ENCODE measurements at regions not wholly inside any gene's neighbourhood (a gene's known extent, or its start where the extent isn't known, plus 50 kb on each side); places are given as distances from the start of the nearest gene placed in this dataset.

DNA sequence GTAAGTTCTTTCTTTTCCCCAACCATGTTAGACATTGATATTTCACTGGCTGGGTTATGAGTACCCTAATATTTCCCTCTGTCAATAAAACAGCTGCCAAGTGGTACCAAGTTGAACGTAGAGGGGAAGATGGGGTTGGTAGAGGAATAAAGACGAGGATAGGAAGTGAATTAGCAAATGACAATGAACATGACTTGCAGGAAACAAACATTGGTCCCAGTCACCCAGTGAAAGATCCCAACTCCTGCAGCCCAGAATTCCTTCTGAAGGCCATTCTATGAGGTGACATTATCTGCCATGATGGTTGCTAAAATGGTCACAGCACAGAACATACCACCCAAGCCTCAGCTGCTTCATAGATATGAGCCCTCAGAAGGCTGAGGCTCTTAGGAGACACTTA lies 159.0 kb upstream of the CTNNB1 start:
- no peak for DNase-seq (ENCODE audit: low read depth)

DNA sequence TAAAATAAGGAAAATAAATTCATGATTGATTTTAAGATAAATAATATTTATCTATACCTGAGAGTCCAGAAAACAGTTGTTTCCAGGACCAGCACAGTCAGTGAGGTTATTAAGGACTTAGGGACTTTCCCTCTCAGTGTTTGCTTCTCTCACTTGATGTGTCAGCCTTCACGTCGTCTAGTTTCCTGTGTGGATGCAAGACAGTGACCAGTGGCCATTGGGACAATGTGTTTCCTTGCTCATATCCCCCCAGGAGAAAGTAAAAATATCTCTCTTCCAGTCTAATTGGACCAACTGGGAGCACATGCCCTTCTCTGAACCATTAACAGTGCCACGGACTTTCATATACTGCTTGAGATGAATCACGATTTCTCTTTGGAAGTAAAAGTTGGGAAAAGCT lies 157.8 kb upstream of the CTNNB1 start:
- DNase-seq (ENCODE audit: low read depth) = no peak

DNA sequence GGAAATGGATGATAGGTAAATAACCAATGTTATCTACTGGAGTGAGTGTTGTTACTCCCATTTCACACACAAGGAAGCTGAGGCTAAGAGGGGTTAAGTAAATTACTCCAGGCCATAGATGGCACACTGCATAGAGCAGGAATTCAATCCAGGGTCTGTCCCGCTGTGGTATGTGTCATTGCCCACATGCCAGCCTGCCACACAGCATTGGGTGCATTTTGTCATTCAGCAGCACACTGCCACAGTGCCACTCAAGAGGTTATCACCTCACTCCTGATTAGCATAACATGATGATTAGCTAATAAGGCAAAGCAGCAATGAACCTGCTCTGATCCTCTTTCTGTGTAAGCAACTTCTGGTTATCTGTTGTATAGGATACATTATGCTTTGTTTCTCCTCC lies 157.4 kb upstream of the CTNNB1 start:
- DNase-seq (ENCODE audit: low read depth) = no peak

DNA sequence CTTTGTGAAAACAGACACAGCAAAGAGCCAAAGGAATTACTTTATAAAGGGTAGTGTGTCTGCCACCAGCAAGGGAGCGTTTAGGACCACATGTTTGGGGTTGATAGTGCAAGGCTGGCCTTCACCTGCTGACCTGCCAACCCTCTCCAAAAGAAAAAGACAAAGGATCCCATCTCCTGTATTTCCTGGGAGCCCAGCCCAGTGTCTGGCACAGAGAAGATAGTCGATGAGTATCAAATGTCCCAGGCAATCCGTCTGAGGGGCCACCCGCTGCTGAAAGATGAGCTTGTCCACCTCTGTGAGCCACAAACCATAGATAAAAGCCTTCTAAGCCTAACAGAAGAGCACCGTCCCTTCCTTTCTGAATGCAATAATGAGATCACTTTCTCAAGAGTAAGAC lies 154.8 kb upstream of the CTNNB1 start:
- DNase-seq (ENCODE audit: low read depth) = no peak

DNA sequence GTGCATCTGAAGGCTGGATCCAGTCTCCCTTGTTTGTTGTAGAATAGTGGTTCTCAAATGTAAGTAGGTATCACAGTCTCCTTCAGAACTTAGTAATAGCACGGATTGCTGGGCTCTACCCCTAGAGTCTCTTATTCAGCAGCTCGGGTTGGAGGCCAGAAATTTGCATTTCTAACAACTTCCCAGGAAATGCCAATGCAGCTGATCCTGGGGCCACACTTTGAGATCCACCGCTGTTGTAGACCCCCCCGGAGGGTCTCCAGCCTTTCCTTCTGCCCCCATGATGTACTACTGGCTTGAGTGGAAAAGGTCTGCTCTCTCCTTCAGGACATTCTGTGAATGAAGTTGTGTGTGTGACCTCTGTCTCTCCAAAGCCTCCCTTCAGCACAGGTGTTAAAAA lies 153.8 kb upstream of the CTNNB1 start:
- no peak for DNase-seq (ENCODE audit: low read depth)

DNA sequence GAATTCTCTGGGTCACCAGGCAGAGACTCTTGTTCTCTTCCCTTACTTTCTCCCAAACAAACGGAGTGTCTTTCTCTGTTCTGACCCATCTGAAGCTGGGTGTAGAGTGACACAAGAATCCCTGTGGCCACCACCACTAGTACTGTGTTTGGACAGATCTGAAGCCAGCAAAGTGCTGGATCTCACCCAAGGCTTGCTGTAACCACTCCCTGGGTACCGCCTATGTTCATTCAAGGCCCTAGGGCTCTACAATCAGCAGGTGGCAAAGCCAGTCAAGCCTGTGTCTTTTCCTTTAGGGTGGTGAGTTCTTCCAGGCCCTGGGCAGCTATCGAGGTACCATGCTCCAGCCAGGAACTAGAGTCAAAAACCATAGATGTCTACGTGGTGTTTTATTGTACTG lies 149.2 kb upstream of the CTNNB1 start:
- DNase-seq (ENCODE audit: low read depth) = no peak

DNA sequence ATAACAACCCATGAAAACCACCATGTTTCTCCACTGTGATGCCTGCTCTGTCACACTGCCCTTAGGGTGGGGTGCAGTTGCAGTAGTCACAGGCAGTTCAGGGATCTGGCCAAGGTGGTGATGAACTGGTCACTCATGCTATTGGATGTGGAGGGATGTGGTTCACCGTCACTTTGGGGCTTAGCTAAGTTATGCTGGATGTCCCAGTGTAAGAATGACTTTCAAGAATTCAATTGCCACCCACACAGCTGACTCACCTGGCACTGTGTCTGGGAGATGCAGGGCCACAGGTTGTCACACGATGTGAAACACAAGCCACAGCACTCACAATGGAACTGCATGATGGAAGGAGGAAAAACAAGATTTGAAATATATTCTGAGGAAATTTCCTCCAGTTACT lies 146.1 kb upstream of the CTNNB1 start:
- DNase-seq (ENCODE audit: low read depth) = no peak

DNA sequence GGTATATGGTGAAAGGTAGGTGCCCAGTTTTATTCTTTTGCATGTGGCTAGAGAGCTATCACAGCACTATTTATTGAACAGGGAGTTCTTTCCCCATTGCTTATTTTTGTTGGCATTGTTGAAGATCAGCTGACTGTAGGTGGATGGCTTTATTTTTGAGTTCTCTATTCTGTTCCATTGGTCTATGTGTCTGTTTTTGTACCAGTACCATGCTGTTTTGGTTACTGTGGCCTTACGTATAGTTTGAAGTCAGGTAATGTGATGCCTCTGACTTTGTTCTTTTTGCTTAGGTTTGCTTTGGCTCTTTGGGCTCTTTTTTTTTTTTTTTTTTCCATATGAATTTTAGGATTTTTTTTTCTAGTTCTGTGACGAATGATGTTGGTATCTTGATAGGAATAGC lies 139.2 kb upstream of the CTNNB1 start:
- no peak for DNase-seq (ENCODE audit: low read depth)

DNA sequence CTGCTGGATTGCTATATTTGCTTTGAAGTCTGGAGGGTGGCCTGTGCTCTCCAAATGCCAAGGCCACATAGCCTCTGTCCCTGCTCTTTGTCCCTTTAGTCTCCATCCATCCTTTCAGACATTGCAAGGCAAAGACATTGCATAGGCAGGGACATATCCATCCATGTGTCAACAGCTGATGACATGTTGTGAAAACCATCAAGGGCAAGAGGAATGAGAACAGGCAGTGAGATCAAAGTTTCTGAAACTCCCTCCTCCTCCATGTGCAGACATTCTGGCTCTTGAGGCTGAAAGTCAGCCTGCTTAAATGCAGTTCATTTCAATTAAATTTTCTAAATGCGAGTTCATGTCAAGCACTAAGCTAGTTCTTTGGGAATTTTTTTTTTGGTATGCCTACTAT lies 135.2 kb upstream of the CTNNB1 start:
- DNase-seq (ENCODE audit: low read depth) = no peak

DNA sequence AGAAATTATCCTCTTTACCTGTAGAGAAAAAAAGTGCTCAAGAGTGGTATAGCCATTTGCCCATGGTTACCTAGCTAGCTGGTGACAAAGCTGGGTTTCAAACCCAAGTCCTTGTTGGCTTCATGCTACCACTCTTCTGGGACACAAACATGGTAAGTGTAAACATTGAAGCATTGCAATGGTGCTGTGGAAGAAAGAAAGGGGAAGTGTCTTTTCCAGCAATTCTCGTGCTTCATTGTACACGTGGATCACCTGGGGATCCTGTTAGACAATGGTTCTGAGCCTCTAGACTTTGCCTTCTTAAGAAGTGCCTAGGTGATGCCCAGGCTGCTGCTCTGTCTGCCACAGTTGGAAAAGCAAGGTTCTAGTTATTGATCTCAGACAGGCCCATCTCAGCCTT lies 134.8 kb upstream of the CTNNB1 start:
- DNase-seq (ENCODE audit: low read depth) = no peak

DNA sequence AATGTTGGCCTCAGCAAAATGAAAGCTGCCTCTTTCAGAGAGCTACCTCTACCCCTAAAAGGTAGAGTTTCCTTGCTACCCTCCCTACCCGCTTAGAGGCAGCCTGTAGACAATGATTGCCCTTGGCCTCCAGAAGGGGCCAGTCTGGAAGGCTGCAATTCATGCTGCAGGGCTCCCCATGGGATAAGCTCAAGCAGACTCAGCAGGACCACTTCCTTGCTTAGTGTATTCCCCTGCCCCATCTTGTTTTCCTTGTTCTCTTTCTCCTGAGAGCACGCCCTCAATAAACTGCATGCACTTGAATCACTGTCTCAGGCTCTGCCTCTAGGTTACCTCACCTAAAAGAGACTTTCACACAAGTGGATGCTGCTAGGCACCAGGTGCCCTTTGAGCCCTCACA lies 134.0 kb upstream of the CTNNB1 start:
- DNase-seq (ENCODE audit: low read depth) = no peak

DNA sequence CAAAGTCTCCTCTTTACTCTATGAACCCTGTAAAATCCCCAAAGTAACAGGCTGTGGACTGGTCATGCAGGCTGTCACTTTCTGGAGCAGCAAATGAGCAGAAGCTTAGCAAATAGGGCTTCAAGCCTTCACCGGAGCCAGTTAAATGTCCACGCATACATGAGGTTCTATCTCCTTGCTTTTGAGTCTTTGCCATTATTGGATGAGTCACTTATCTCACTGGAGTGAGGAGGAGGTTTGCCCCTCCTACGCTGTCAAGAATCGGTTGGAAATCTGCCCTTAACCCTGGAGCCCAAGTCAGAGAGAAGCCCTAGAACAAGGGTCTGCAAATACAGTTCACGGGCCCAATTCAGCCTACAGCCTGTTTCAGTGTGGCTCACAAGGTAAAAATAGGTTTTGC lies 126.1 kb upstream of the CTNNB1 start:
- DNase-seq (ENCODE audit: low read depth) = no peak

DNA sequence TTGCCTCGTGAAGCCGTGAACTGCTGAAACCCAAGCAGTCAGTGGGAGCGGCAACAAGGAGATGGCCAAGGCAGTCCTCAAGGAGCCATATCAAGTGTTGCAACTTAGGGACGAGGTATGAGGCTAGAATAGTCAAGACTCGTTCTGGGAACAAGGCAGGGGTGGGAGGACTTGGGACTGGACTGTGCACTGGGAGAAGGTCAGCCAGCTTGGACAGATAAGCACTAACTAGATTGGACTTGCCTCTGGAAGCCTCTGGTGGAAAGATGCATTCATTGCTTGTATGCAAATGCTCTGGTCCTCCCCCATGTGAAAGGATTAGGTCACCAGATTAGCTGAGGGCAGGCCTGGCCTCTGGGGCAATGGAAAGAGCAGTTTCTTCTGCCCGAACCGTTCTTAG lies 123.3 kb upstream of the CTNNB1 start:
- peak; percentile 1 for DNase-seq (ENCODE audit: low read depth)

DNA sequence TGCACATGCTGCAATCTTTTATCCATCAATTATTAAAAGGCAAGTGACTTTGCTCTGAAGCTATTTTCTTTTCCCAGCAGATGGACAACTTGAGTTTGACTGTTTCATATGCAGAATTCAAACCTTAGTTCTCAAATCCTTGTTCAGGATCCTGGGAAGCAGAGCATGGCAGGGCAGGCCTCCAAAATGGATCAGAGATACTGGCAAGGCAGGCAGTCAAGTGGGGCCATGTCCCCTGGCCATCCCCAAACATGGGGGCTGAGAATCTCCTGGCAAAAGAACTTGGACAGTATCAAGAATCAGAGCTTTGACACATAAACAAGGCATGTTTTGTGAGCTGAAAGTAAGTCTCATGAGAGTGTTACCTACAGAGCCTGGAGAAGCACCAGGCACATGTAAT lies 122.9 kb upstream of the CTNNB1 start:
- no peak for DNase-seq (ENCODE audit: low read depth)

DNA sequence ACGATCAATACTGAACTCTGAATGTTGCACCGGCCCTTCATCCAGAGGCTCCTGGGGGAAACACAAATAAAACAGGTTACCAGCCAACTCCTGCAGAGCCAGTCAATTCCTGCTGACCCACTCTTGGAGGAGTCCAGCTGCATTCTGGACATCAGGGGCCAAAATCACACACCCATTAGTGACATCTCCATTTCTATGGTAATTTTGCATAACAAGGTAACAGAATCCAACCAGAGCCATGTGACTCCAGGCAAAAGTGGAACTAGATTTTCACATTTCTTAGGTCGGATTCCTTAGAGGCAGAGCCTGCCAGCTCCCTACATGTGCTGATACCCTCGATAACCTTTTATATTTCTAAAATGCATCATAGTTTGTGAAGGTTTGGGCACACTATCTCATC lies 119.2 kb upstream of the CTNNB1 start:
- DNase-seq (ENCODE audit: low read depth) = no peak

DNA sequence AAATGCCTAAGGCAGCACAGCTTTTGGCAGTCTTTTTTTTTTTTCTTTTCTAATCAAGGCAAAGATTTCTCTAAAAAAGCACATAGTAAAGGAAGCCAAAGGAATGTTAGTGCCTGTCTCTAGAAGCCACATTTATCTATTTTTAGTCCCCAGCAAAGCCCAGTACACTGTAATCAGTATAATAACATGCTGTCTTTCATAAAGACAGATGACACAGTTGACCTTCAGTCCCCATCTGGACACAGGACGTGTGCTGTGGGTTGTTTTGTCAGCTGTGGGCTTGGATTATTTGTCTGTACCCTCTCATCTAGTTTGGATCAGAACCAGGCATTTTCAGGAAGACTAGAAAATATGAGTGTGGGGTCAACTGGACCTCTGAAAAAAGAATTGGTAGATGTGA lies 110.4 kb upstream of the CTNNB1 start:
- peak; percentile 4 for DNase-seq (ENCODE audit: low read depth)

DNA sequence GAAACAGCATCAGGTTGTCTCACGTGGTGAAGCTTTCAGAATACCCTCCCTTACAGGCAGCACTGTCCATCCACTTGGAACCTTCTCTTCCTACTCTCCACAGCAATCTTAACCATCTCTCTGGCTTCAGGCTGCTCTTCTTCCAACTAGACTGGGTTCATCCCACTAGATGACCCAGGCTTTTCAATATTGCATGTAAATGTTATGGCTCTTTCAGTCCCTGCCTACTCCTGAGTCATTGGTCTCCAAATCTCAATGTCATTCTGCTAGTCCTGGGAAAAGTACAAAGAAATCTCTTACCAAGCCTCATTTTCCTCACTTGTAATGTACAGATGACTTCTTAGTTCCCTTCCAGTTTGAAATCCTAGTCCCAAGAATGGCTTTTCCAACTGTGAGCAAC lies 109.7 kb upstream of the CTNNB1 start:
- DNase-seq (ENCODE audit: low read depth) = no peak

DNA sequence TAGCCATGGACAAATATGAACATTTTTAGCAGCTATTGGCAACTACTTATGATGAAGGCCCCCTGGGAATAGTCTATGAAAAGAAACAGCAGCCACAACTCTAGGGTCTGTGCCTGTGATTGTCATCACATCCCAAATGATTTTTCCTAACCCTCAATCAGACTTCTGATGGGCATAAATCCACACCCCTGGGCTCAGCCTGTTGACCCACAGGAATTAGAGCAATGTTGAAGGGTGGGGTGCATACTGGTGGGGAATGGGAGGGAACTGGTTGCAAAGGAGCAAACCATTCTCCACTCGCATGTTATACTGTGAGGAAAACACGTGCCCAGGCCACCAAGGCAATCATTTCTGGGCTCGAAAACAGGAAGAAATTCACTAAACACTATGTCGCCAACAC lies 106.5 kb upstream of the CTNNB1 start:
- DNase-seq (ENCODE audit: low read depth) = no peak

DNA sequence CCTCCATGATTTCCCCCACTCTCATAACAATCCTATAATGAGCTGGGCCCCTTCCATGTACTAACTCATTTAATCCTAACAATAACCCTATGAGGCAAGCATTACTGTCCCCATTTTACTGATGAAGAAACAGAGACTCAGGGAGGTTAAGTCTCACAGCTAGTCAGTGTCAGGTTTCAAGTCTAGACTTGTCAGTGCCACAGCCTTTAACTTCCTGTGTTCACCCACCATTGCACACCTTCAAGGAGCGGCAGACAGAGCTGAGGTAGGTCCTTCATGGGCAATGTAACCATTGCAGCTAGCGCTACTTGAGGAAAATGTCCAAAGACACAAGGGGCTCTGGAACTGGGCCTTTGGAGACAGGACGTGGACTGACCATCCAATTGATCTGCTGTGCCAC lies 105.8 kb upstream of the CTNNB1 start:
- no peak for DNase-seq (ENCODE audit: low read depth)

DNA sequence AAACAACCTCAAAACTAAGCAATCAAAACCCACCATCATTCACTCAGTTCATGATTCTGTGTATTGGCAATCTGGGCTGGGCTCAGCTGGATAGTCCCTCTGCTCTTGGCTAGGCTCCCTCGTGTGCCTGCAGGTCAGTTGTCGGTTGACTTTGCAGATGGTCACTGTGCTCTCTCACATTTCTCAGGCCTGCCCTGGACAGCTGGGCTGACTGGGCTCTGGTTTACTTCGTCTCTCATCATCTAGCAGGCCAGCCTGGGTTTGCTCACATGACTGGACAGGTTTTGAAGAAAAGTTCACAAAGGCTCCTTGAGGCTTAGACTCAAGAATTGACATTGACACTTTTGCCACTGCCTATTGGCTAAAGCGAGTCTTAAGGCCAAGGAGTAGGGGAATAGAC lies 105.0 kb upstream of the CTNNB1 start:
- DNase-seq (ENCODE audit: low read depth) = no peak

DNA sequence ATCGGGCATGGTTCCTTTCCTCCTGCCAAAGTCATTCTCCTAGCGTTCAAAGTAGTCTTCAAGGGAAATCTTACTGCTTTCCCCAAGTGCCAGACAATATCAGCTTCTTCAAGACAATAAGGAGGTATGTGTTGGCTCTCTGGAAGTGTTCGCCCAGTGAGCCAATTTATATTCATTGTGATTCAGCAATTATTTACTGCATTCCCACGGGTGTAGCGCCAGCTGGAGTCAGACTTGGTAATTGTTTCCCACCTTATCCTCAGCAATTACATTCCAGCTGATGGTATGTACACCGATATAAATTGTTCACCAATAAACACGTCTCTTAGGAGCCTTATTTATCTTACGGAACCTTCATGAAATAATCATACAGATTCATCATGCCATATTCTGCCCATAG lies 103.6 kb upstream of the CTNNB1 start:
- no peak for DNase-seq (ENCODE audit: low read depth)

DNA sequence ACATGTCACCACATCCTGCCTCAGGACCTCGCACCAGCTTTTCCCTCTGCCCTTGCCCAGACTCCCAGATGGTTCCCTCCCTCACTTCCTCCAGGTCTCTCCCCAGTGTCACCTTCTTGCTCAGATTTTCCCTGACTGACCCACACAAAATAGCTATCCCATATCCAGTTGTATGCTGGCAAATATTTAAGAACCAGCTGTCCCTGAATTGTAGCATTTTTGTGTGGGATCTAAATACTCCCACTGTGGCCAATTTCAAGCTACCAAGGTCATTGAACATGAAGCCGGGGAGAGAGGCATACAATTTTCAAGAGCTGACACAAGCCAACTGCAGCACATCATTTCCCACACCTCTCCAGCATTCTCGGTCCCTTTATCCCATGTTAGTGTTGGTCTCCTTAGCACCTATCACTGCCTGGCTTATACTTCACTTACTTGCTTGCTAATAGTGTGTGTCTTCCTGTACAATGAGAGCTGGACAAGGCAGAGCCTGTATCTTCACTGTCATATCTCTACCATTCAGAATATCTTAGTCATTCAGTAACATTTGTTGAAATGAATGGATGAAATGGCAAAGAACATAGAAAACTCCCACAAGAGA lies 101.3 kb upstream of the CTNNB1 start:
- no peak for DNase-seq (ENCODE audit: low read depth)

DNA sequence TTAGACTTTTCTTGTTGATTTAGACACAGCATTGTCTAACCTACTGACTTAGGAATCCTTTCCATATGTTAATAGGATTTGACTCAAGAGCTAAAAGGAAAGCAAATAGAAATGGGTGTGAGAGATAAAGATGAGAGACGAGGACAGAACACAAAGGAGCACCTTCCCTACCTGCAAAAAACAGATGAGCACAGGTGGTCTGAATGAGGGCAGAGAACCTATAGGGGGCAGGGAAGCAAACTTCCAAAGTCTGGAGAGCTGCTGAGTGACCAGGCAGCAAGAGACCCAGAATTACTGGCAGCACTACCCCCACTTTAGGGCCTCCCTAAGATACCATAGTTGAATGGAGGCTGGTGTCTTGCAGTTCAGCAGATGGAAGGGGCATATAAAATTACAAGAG lies 98.1 kb upstream of the CTNNB1 start:
- DNase-seq (ENCODE audit: low read depth) = no peak

DNA sequence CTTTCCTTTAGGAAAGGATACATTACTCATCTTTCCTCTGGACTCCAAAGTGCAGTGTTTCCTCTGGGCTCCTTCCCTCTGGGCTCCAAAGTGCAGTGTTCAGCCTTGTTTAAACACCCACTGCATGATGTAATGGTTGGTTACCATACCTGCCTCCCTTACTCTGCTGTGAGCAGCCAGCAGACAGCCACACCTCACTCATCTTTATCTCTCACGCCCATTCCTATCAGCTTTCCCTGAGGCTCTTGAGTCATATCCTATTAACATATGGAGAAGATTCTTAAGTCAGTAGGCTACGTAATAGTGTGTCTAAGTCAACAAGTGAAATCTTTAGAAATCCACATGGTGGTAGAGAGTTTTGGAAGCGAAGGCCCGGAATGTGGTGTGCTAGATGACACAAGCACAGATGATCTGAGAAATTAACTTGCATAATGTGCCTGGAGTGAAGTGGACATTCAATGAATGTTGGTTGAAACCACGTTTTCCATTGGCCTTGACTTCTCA lies 97.2 kb upstream of the CTNNB1 start:
- peak; percentile 4 for DNase-seq (ENCODE audit: low read depth)

DNA sequence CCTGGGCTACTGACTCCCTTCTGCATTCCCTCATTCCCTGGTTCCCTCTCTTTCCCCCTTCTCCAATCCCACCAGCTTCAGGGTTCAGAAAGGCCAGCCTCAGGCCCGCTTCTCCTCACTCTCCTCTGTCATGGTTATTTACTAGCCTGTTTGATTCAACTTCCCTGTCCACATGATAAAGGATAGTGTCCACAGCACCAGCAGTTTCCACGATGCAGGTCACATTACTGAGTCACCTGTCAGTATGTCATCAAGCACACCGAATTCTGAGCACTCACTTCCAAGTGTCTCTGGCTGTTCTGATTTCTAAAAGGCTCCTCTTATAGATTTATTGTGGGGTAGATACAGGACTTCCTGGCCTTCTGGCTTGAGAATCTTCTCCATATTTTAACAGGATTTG lies 96.6 kb upstream of the CTNNB1 start:
- no peak for DNase-seq (ENCODE audit: low read depth)
